HepG2 (cell line): ENCODE measurements at regions not wholly inside any gene's neighbourhood (a gene's known extent, or its start where the extent isn't known, plus 50 kb on each side); places are given as distances from the start of the nearest gene placed in this dataset.
A peak's percentile ranks its signal among the peaks of the same experiment; 100 is the strongest.

Source experiments
- ATAC-seq: fragments of 200-7000 bp; cut with Tn5 transposase; 3 replicates; pipeline ENCODE4 v1.9.1; 2020; ENCODE audit warnings: mild to moderate bottlenecking, moderate library complexity
- BruUV-seq: library from RNA; stranded (reverse); fragments of 400-500 nt; replicated peaks from 2 replicates; lab custom pipeline; 2021; lab: Mats Ljungman, UMichigan
- CTCF ChIA-PET: fragments of 300-600 bp; formaldehyde crosslinking; extraction: SDS; loops from one replicate; lab custom pipeline; 2021; ENCODE audit warnings: low total read pairs, inconsistent platforms, low intra/inter-chr PET ratio; lab: Yijun Ruan, JAX
- POLR2A ChIA-PET: fragments of 350-600 bp; sonication (Branson Sonifier 250); formaldehyde crosslinking; loops from one replicate; lab custom pipeline; 2020; ENCODE audit warnings: antibody characterized with exemption, inconsistent platforms; lab: Yijun Ruan, JAX
- DNase-seq: peaks from one replicate; pipeline ENCODE4 v3.0.0-alpha.2; 2015; ENCODE audit warnings: low spot score
- FAIRE-seq: peaks from 3 replicates; lab custom pipeline; 2011; peaks lifted over from hg19 to GRCh38; lab: Jason Lieb, UNC
- H2AFZ ChIP-seq: one replicate; pipeline ENCODE4 v1.6.1; 2011; ENCODE audit warnings: low read length, inconsistent platforms
- H3K27ac ChIP-seq: fragments of 300-600 bp; 3 replicates; pipeline ENCODE4 v1.8.0; 2011; ENCODE audit warnings: mixed run types, mild to moderate bottlenecking, mixed read lengths, low read length, inconsistent platforms; ENCODE audit not compliant: insufficient read depth; ENCODE audit errors: extremely low read length
- H3K27me3 ChIP-seq, 2 experiments: fragments of 200-600 bp in 1 of 2; 2 replicates in 1 of 2; 3 replicates in 1 of 2; pipeline versions ENCODE4 v1.6.0 to v1.8.0; 2011; ENCODE audit warnings: low read length in 2 of 2, mild to moderate bottlenecking in 2 of 2, moderate library complexity in 2 of 2, inconsistent platforms in 1 of 2; ENCODE audit not compliant: insufficient read depth in 2 of 2, control insufficient read depth in 1 of 2
- H3K36me3 ChIP-seq, 2 experiments: fragments of 200-600 bp in 1 of 2; replicated peaks in 1 of 2; 2 replicates in 1 of 2; 3 replicates in 1 of 2; pipeline versions ENCODE4 v1.5.1 to v1.8.0; 2011; ENCODE audit warnings: low read length in 2 of 2, inconsistent platforms in 1 of 2; ENCODE audit not compliant: insufficient read depth in 2 of 2, control insufficient read depth in 1 of 2
- H3K4me1 ChIP-seq: 2 replicates; pipeline ENCODE4 v1.5.1; 2012; ENCODE audit warnings: low read length, inconsistent platforms; ENCODE audit not compliant: insufficient read depth
- H3K4me2 ChIP-seq: 2 replicates; pipeline ENCODE4 v1.6.0; 2011; ENCODE audit warnings: low read depth, low read length, inconsistent platforms
- H3K4me3 ChIP-seq, 3 experiments: fragments of 200-600 bp in 1 of 3; sonication (generic), shearing (Covaris generic) in 1 of 3; replicated peaks in 1 of 3; 2 replicates each; pipeline ENCODE4 v1.5.1; 2011 to 2016; ENCODE audit warnings: low read length in 3 of 3, inconsistent platforms in 2 of 3, low read depth in 2 of 3, mild to moderate bottlenecking in 2 of 3, control low read depth in 1 of 3, mixed read lengths in 1 of 3; ENCODE audit not compliant: insufficient read depth in 1 of 3
- H3K79me2 ChIP-seq: one replicate; pipeline ENCODE4 v1.6.1; 2011; ENCODE audit warnings: low read length, inconsistent platforms; ENCODE audit not compliant: insufficient read depth
- H3K9ac ChIP-seq: 2 replicates; pipeline ENCODE4 v1.6.0; 2011; ENCODE audit warnings: mild to moderate bottlenecking, low read depth, low read length, inconsistent platforms; ENCODE audit not compliant: insufficient read depth
- H3K9me3 ChIP-seq: 2 replicates; pipeline ENCODE4 v1.5.1; 2012; ENCODE audit warnings: mild to moderate bottlenecking, low read length
- H4K20me1 ChIP-seq: 2 replicates; pipeline ENCODE4 v1.6.0; 2011; ENCODE audit warnings: inconsistent platforms, mild to moderate bottlenecking, low read length, moderate library complexity; ENCODE audit not compliant: insufficient read depth
- ATF4 ChIP-seq, 2 experiments: fragments of 450-650 bp in 1 of 2; sonication (generic) in 1 of 2; formaldehyde crosslinking; IDR thresholded peaks; 2 replicates each; pipeline versions ENCODE4 v1.5.0 to v1.8.0; 2020 to 2022; ENCODE audit warnings: mild to moderate bottlenecking in 1 of 2, missing genetic modification reagents in 1 of 2
- CREB1 ChIP-seq, 2 experiments: fragments of 450-650 bp in 1 of 2; IDR thresholded peaks; 2 replicates each; pipeline ENCODE4 v1.6.1; 2016 to 2017; ENCODE audit warnings: control low read depth in 1 of 2, mild to moderate bottlenecking in 1 of 2, missing compliant biosample characterization in 1 of 2, missing genetic modification characterization in 1 of 2
- SMYD3 ChIP-seq: sonication (generic); formaldehyde crosslinking; IDR thresholded peaks from 2 replicates; pipeline ENCODE4 v1.8.1; 2023; ENCODE audit warnings: mild to moderate bottlenecking, missing genetic modification reagents
- SP5 ChIP-seq: IDR thresholded peaks from 2 replicates; pipeline ENCODE4 v1.6.1; 2016; ENCODE audit warnings: low read depth, borderline replicate concordance
- SRF ChIP-seq: IDR thresholded peaks from 2 replicates; pipeline ENCODE4 v1.6.1; 2011; ENCODE audit warnings: mild to moderate bottlenecking, low read depth, low read length, moderate library complexity
- STAT6 ChIP-seq: sonication (generic); formaldehyde crosslinking; IDR thresholded peaks from 2 replicates; pipeline ENCODE4 v1.4.0; 2020; ENCODE audit warnings: missing genetic modification reagents, mild to moderate bottlenecking, borderline replicate concordance
- TBX2 ChIP-seq: sonication (generic); formaldehyde crosslinking; IDR thresholded peaks from 2 replicates; pipeline ENCODE4 v1.5.0; 2020; ENCODE audit warnings: missing genetic modification reagents, mild to moderate bottlenecking, borderline replicate concordance
- TERF1 ChIP-seq: sonication (generic); formaldehyde crosslinking; IDR thresholded peaks from 2 replicates; pipeline ENCODE4 v1.8.0; 2022; ENCODE audit warnings: mild to moderate bottlenecking, missing genetic modification reagents, moderate library complexity
- TOPORS ChIP-seq: sonication (generic); formaldehyde crosslinking; IDR thresholded peaks from 2 replicates; pipeline ENCODE4 v1.8.0; 2023; ENCODE audit warnings: mild to moderate bottlenecking, missing genetic modification reagents
- ZBTB21 ChIP-seq: sonication (generic); formaldehyde crosslinking; IDR thresholded peaks from 2 replicates; pipeline ENCODE4 v1.4.0; 2020; ENCODE audit warnings: missing genetic modification reagents
- ZNF263 ChIP-seq: sonication (generic); formaldehyde crosslinking; IDR thresholded peaks from 2 replicates; pipeline ENCODE4 v1.4.0; 2020; ENCODE audit warnings: missing genetic modification reagents
- ZNF569 ChIP-seq: sonication (generic); formaldehyde crosslinking; IDR thresholded peaks from 2 replicates; pipeline ENCODE4 v1.5.0; 2020; ENCODE audit warnings: mild to moderate bottlenecking, missing genetic modification reagents, moderate library complexity, borderline replicate concordance
- WGBS: methylation state at CpG from one replicate; pipeline ENCODE4 v1.1.6; 2017; ENCODE audit warnings: low lambda C conversion rate; 5-methylcytosine and 5-hydroxymethylcytosine counted together
- in situ Hi-C: cut with HindIII; loops from 2 replicates; pipeline ENCODE4 v1.10.0; 2017; ENCODE audit warnings: low pct_unique_long_range_greater_than_20kb; ENCODE audit not compliant: extremely low pct_ligation_motif_present
- intact Hi-C: fragments of 100-400 bp; cut with micrococcal nuclease; formaldehyde crosslinking; loops from one replicate; pipeline ENCODE4 v1.10.0; 2022; ENCODE audit not compliant: unreplicated experiment
- TF ChIP-seq, protein P1 (sequence below): sonication (generic); formaldehyde crosslinking; IDR thresholded peaks from 2 replicates; pipeline ENCODE4 v1.4.0; 2020; ENCODE audit warnings: missing genetic modification reagents, borderline replicate concordance
- TF ChIP-seq, protein P2 (sequence below): sonication (generic); formaldehyde crosslinking; IDR thresholded peaks from 2 replicates; pipeline ENCODE4 v1.5.1; 2020; ENCODE audit warnings: missing genetic modification reagents, mild to moderate bottlenecking, borderline replicate concordance

DNA sequence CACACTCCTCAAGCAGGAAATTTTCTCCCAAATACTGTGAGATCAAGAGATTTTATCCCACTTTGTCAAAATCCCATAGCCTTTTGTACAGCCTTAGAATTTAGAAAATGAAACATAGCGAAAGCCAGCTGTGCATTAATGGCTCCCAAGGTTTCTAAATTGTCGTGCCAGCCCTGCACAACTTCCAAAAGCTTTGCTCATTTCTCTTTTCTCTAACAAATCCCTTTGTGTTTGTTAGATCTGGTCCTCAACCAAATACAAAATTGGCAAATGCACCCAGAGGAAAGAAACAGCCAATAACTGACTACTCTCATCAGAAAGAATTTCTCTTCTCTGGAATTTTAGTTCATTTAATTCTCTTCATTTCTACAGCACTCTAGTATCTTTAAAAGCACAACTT lies 361.1 kb downstream of the INSIG2 start (continued):
- no peak for TF ChIP-seq ATF4 (CRISPR knock-in tag; IDR thresholded peaks at IDR 0.05)

DNA sequence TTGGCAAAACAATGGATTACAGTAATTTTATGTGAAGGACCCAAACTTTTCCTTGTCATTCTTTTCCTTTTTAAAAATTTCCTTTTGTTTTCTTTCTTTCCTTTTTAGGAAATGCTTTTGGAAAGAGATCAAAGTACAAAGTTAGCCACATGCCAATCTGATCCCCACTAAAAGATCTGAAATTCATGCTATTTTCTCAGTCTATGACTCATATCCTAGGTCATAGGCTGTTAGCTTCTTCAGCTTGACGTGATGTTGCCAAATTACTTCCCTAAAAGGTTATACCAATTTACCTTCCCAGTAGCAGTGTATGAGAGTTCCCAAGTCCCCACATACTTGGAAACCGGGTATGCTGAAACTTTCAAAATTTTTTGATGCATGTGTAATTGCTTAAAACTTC lies 355.3 kb downstream of the INSIG2 start:
- no peaks in the 10 kb centered on the region for H3K27me3 ChIP-seq
- no peaks in the 10 kb centered on the region for H3K36me3 ChIP-seq
- no peaks in the 10 kb centered on the region for H3K9me3 ChIP-seq
- H3K27ac ChIP-seq: no peak overlapping the region
- no peaks in the 10 kb centered on the region for H3K79me2 ChIP-seq
- BruUV-seq: no TSS peak
- FAIRE-seq: no peak
- H3K4me2 ChIP-seq: no peak overlapping the region
- H4K20me1 ChIP-seq: no peaks in the 10 kb centered on the region
- CTCF ChIA-PET: no interaction called here
- in situ Hi-C loops: no loop called here
- peak; percentile 50 for DNase-seq
- no peak overlapping the region for H2AFZ ChIP-seq
- intact Hi-C loops: no loop called here
- POLR2A ChIA-PET: no interaction called here
- H3K4me1 ChIP-seq: peaks cover 10% of the 10 kb centered on the region; the same call in 1 of the 2 replicates
- 6% methylated on average over 2 of the region's 2 CpGs for WGBS
- no peak for ATAC-seq
- no peak overlapping the region for H3K9ac ChIP-seq
- H3K4me3 ChIP-seq: no peak overlapping the region
- TF ChIP-seq ZNF569 (CRISPR knock-in tag) (no peak), TOPORS (CRISPR knock-in tag) (no peak), TERF1 (CRISPR knock-in tag) (no peak), STAT6 (CRISPR knock-in tag) (no peak), TBX2 (no peak), SRF (peak; percentile 71), SMYD3 (CRISPR knock-in tag) (no peak), ZNF263 (CRISPR knock-in tag) (no peak), SP5 (CRISPR knock-in tag) (no peak), ZBTB21 (peak; percentile 90), CREB1 (IDR thresholded peaks at IDR 0.05) (0 out of 2 replicates have a peak, but pooled peaks have one; percentile 40), CREB1 (CRISPR knock-in tag; IDR thresholded peaks at IDR 0.05) (0 out of 2 replicates have a peak, but pooled peaks have one; percentile 20)
- TF ChIP-seq, protein P1, sequence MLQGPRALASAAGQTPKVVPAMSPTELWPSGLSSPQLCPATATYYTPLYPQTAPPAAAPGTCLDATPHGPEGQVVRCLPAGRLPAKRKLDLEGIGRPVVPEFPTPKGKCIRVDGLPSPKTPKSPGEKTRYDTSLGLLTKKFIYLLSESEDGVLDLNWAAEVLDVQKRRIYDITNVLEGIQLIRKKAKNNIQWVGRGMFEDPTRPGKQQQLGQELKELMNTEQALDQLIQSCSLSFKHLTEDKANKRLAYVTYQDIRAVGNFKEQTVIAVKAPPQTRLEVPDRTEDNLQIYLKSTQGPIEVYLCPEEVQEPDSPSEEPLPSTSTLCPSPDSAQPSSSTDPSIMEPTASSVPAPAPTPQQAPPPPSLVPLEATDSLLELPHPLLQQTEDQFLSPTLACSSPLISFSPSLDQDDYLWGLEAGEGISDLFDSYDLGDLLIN (CRISPR knock-in tag): no peak
- TF ChIP-seq, protein P2, sequence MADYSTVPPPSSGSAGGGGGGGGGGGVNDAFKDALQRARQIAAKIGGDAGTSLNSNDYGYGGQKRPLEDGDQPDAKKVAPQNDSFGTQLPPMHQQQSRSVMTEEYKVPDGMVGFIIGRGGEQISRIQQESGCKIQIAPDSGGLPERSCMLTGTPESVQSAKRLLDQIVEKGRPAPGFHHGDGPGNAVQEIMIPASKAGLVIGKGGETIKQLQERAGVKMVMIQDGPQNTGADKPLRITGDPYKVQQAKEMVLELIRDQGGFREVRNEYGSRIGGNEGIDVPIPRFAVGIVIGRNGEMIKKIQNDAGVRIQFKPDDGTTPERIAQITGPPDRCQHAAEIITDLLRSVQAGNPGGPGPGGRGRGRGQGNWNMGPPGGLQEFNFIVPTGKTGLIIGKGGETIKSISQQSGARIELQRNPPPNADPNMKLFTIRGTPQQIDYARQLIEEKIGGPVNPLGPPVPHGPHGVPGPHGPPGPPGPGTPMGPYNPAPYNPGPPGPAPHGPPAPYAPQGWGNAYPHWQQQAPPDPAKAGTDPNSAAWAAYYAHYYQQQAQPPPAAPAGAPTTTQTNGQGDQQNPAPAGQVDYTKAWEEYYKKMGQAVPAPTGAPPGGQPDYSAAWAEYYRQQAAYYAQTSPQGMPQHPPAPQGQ (CRISPR knock-in tag): no peak
